ENCODE measurements at regions not wholly inside any gene's neighbourhood (a gene's known extent, or its start where the extent isn't known, plus 50 kb on each side); places are given as distances from the start of the nearest gene placed in this dataset.
"Not testable (repeated sequence)": the region's sequence is repeated elsewhere in the genome, so short reads cannot be mapped to it uniquely, and the experiment has no call there.

- TF ChIP-seq CTCF (IDR thresholded peaks at IDR 0.05); POLR2A (IDR thresholded peaks at IDR 0.05; ENCODE audit: low read depth); EP300 (IDR thresholded peaks at IDR 0.05); POLR2AphosphoS5 (IDR thresholded peaks at IDR 0.05): not testable (repeated sequence)
Observed at GRCh38 chrY:26669243-26669642, 1047.3 kb downstream of the CDY1 start.

Measured in esophagus muscularis mucosa (tissue), 4 donors.